ENCODE measurements at regions not wholly inside any gene's neighbourhood (a gene's known extent, or its start where the extent isn't known, plus 50 kb on each side); places are given as distances from the start of the nearest gene placed in this dataset.

DNA sequence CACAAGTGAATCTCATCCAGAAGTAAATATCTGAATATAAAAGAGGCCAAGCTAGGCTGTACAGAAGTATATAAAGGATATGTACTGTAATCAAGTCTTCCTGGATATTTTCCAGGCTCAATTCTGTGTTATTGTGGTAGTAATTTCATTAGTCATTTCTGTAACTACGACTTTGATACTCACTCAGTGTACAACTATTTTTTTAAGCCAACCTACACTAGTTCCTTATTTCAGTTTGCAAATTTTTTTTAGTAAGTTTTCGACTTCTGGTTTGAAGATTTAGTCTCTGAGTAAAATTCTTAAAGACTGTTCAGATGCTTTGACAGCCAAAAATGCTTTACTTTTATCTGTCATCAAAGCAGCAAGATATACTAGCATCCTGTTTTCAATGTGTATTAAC lies 130.8 kb downstream of the CAPZA3 start:
- no peak overlapping the region for H3K27ac Mint-ChIP-seq
- no peaks in the 10 kb centered on the region for H3K27me3 ChIP-seq (ENCODE audit: control insufficient read depth in 1 of 2, insufficient read depth in 2 of 2, low read length in 2 of 2)
- no peaks in the 10 kb centered on the region for H3K9me3 ChIP-seq (ENCODE audit: control insufficient read depth in 1 of 2, insufficient read depth in 1 of 2, low read length in 2 of 2)
- no peaks in the 10 kb centered on the region for H3K4me1 ChIP-seq (ENCODE audit: insufficient read depth, low read length)
- no peaks in the 10 kb centered on the region for H3K36me3 ChIP-seq (ENCODE audit: insufficient read depth, low read length)
- CTCF ChIA-PET: no interaction called here
- no peak overlapping the region for H3K4me3 Mint-ChIP-seq
- POLR2A ChIA-PET: no interaction called here
- H3K36me3 Mint-ChIP-seq (ENCODE audit: low read depth): no peaks in the 10 kb centered on the region
- H3K27me3 Mint-ChIP-seq: no peaks in the 10 kb centered on the region
- TF ChIP-seq, protein P1, sequence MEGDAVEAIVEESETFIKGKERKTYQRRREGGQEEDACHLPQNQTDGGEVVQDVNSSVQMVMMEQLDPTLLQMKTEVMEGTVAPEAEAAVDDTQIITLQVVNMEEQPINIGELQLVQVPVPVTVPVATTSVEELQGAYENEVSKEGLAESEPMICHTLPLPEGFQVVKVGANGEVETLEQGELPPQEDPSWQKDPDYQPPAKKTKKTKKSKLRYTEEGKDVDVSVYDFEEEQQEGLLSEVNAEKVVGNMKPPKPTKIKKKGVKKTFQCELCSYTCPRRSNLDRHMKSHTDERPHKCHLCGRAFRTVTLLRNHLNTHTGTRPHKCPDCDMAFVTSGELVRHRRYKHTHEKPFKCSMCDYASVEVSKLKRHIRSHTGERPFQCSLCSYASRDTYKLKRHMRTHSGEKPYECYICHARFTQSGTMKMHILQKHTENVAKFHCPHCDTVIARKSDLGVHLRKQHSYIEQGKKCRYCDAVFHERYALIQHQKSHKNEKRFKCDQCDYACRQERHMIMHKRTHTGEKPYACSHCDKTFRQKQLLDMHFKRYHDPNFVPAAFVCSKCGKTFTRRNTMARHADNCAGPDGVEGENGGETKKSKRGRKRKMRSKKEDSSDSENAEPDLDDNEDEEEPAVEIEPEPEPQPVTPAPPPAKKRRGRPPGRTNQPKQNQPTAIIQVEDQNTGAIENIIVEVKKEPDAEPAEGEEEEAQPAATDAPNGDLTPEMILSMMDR (IDR thresholded peaks at IDR 0.05): no peak
- no peak overlapping the region for H3K27ac ChIP-seq (ENCODE audit: low read depth in 1 of 2, low read length in 2 of 2)
- peaks cover 19% of the 10 kb centered on the region for H3K4me1 Mint-ChIP-seq (ENCODE audit: low read depth)
- no peak for ATAC-seq (ENCODE audit: poor library complexity)
- no peak overlapping the region for H3K4me3 ChIP-seq (ENCODE audit: low read length)
- H3K9me3 Mint-ChIP-seq: no peaks in the 10 kb centered on the region
- no peak for DNase-seq
- intact Hi-C loops (cut with DNase I, micrococcal nuclease): no loop called here

DNA sequence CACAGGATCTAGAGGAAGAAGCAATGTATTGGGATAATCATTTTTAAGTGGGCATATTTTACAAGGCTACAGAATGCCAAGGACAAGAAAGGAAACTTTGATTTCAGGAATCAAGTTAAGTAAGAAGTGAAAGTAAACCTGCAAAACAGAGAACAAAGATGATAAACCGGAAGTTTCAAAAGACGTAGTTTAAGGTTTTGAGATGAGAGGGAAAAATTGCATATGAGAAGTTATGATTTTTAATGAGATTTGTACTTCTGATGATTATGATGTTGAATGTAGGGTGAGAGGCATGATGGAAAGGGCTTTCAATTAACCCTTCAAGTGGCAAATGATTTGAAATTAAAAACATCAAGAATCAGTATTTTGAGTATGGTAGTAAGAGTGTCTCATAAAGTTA lies 134.9 kb downstream of the CAPZA3 start:
- intact Hi-C loops (cut with DNase I, micrococcal nuclease): no loop called here
- Mint-ChIP-seq H3K36me3 (ENCODE audit: low read depth) (no peaks in the 10 kb centered on the region), H3K4me3 (peak overlapping the region; percentile 52), H3K27ac (no peak overlapping the region), H3K4me1 (ENCODE audit: low read depth) (peaks cover 19% of the 10 kb centered on the region), H3K9me3 (no peaks in the 10 kb centered on the region), H3K27me3 (no peaks in the 10 kb centered on the region)
- no peaks in the 10 kb centered on the region for H3K27me3 ChIP-seq (ENCODE audit: control insufficient read depth in 1 of 2, insufficient read depth in 2 of 2, low read length in 2 of 2)
- H3K9me3 ChIP-seq (ENCODE audit: control insufficient read depth in 1 of 2, insufficient read depth in 1 of 2, low read length in 2 of 2): no peaks in the 10 kb centered on the region
- H3K27ac ChIP-seq (ENCODE audit: low read depth in 1 of 2, low read length in 2 of 2): no peak overlapping the region
- CTCF ChIA-PET: no interaction called here
- H3K4me1 ChIP-seq (ENCODE audit: insufficient read depth, low read length): no peaks in the 10 kb centered on the region
- POLR2A ChIA-PET: no interaction called here
- no peaks in the 10 kb centered on the region for H3K36me3 ChIP-seq (ENCODE audit: insufficient read depth, low read length)
- peak overlapping the region; percentile 21 for H3K4me3 ChIP-seq (ENCODE audit: low read length)
- peak in 2 of 14 experiments; percentile 1 to 21 for DNase-seq
- no peak for ATAC-seq (ENCODE audit: poor library complexity)
- TF ChIP-seq, protein P1 (IDR thresholded peaks at IDR 0.05): no peak

GRCh38 chr12:18878676-18879180 lies 140.8 kb downstream of the CAPZA3 start:
- Mint-ChIP-seq H3K27me3 (no peaks in the 10 kb centered on the region), H3K4me1 (ENCODE audit: low read depth) (no peaks in the 10 kb centered on the region), H3K27ac (no peak overlapping the region), H3K4me3 (no peak overlapping the region), H3K9me3 (peaks cover 2% of the 10 kb centered on the region), H3K36me3 (ENCODE audit: low read depth) (no peaks in the 10 kb centered on the region)
- intact Hi-C loops (cut with DNase I, micrococcal nuclease): no loop called here
- Histone ChIP-seq H3K4me1 (ENCODE audit: insufficient read depth, low read length) (no peaks in the 10 kb centered on the region), H3K27ac (ENCODE audit: low read depth in 1 of 2, low read length in 2 of 2) (no peak overlapping the region), H3K4me3 (ENCODE audit: low read length) (no peak overlapping the region), H3K36me3 (ENCODE audit: insufficient read depth, low read length) (no peaks in the 10 kb centered on the region), H3K9me3 (ENCODE audit: control insufficient read depth in 1 of 2, insufficient read depth in 1 of 2, low read length in 2 of 2) (no peaks in the 10 kb centered on the region), H3K27me3 (ENCODE audit: control insufficient read depth in 1 of 2, insufficient read depth in 2 of 2, low read length in 2 of 2) (no peaks in the 10 kb centered on the region)
- DNase-seq: no peak
- CTCF ChIA-PET: no interaction called here
- POLR2A ChIA-PET: no interaction called here
- TF ChIP-seq, protein P1 (IDR thresholded peaks at IDR 0.05): no peak
- no peak for ATAC-seq (ENCODE audit: poor library complexity)
